Stimulated activated CD4-positive, alpha-beta T cell treated with anti-CD3 and anti-CD28 coated beads, Interleukin-1b, Interleukin-23, amount 100 ng/mL, for 24 hours (primary cell): ENCODE measurements at regions not wholly inside any gene's neighbourhood (a gene's known extent, or its start where the extent isn't known, plus 50 kb on each side); places are given as distances from the start of the nearest gene placed in this dataset.

ENCODE experiments used
- DNase-seq, 4 experiments: peaks; one replicate each; pipeline ENCODE4 v3.0.0-alpha.2; 2020; ENCODE audit warnings: low read depth in 4 of 4, low spot score in 1 of 4

DNA sequence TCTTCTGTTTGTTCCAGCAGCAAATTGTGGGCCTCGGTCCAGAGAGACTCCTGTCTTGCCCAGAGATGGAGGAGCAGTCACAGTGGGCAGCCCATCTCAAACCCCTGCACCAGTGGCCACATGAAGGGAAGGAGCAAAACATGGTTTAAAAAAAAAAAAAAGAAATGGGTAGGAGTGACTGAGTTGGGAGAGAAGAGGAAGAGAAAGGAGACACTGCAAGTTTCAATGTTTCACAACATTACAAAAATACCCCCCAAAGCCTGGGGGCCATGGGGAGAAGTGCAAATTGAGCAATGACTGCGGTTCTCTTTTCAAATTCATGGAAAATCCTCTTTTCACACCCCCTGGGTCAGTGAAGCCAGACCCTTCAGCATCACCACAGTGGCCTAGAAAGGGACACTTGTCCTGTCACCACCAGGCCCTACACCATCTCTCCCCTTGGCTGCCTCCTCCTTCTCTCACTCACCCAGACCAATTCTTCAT lies 117.1 kb downstream of the ZFP36L2 start:
- DNase-seq: no peak

DNA sequence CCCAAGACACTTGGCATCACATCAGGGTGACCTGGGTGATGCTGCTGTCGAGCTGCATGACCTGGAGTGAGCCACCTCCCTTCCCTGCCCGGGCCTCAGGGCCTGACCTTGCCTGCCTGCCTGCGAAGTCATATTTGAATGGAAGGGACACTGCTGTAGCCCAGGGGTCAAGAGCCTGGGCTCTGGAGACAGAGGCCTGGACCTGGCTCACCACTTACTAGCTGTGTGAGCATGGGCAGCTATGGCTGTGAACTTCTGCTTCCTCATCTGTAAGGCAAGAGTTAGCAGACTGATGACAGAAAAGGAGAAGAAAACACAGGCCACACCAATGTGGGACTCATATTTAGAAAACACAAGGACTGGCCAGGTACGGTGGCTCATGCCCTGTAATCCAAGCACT lies 118.7 kb downstream of the ZFP36L2 start:
- DNase-seq: no peak

GRCh38 chr2:43106559-43107527 lies 119.6 kb downstream of the ZFP36L2 start:
- DNase-seq: no peak

- no peak for DNase-seq
Measured at GRCh38 chr2:43105586-43106558, 120.5 kb downstream of the ZFP36L2 start.

DNA sequence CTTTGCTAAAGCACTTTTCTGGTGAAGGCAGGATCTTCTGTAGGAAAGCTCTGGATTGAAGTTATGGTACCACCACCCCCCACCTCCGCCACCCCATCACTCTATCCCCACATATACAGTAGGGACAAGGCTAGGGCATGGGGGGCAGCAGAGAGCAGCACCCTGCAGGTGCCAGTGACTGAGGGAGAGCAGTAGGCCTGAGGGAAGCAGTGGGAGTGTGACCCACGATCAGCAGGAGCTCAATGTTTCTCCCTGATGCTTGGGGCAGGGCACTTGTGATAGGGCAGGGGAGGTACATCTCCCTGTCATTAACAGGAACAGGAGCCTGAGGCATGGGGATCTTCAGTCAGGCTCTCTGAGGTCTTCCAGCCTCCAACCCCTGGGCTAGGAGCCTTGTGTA lies 121.6 kb downstream of the ZFP36L2 start:
- no peak for DNase-seq

DNA sequence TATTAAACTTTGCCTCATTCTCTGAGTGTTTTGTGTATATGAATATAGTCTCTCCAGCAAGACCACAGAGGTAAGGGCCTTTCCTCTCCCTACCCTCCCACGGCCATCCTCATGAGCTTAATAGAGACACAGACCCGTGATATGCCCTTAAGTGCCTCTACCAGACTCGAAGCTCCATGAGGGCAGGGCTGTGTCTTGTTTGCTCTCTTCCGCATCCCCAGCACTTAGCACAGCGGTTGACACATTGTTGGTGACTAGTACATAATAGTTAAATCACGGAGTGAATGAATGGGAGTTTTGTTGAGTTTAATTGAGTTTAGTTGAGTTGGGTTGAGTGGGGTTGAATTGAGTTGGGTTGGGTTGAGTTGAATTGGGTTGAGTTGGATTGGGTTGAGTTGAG lies 122.3 kb downstream of the ZFP36L2 start:
- DNase-seq: no peak

GRCh38 chr2:43103093-43103404 lies 123.4 kb downstream of the ZFP36L2 start:
- no peak for DNase-seq

GRCh38 chr2:43102366-43103092 lies 123.9 kb downstream of the ZFP36L2 start:
- DNase-seq: no peak

GRCh38 chr2:43101751-43102150 lies 124.7 kb downstream of the ZFP36L2 start:
- DNase-seq: no peak

- no peak for DNase-seq
Measured at GRCh38 chr2:43100883-43101662, 125.3 kb downstream of the ZFP36L2 start.

DNA sequence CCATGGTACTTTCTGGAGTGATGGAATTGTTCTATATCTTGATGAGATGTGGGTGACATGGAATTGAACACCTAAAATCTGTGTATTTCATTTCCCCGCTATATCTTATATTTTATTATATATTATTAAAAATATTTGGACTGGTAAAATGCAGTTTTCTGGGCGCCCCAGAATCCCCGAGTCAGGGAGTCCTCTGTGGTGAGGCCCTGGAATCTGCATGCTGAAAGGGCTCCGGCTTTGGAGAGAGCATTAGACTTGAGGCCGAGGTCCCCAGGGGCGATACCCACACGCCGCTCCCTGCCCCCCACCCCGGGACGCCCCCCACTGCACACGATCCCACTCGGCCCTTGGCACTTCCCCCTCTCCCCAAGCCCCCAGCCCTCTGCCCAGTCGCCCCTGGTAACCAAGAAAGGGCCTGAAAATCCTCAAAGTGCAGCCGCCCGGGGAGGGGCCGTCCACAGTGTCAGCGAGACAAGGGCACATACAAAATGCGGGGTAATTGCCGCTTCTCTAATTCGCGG lies 126.0 kb downstream of the ZFP36L2 start:
- no peak for DNase-seq

GRCh38 chr2:43099797-43100196 lies 126.6 kb downstream of the ZFP36L2 start:
- no peak for DNase-seq

DNA sequence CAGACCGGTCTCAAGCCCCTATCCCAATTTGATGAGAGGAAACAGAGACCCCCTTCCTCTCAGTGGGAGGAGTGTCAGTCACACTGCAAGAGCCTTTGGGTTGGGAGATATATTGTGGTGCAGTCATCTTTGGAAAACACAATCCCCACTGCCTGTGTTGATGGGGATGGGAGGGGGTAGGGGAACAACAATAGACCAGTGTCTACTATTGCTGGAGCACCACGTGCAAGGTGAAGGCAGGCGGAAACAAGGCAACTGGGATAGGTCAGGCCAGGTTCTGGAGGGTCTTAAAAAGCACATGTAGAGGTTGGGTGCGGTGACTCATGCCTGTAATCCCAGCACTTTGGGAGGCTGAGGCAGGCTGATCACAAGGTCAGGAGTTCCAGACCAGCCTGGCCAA lies 127.9 kb downstream of the ZFP36L2 start:
- no peak for DNase-seq

- DNase-seq: no peak
Measured at GRCh38 chr2:43097644-43098408, 128.6 kb downstream of the ZFP36L2 start.

DNA sequence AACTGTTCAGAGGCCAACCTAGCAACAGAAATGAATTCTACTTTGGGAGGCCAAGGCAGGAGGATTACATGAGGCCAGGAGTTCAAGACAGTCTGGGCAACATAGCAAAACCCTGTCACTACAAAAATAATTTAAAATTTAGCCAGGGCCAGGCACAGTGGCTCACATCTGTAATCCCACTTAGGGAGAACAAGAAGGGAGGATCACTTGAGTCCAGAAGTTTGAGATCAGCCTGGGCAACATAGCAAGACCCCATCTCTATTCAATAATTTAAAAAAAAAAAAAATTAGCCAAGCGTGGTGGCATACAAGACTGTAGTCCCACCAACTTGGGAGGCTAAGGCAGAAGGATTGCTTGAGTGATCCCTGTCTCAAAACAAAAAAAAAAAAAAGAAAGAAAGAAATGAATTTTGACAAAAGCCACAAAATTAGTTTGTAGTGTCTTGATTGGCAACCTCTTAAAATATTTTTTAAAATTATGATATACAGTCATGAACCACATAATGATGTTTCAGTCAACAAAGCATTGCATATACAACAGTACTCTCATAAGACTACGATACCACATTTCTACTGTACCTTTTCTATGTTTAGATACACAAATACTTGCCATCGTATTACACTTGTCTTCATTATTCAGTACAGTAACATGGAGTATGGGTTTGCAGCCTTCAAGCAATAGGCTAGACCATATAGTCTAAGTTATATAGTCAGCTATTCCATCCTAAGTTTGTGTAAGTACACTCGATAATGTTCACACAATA lies 130.7 kb downstream of the ZFP36L2 start:
- DNase-seq: no peak

DNA sequence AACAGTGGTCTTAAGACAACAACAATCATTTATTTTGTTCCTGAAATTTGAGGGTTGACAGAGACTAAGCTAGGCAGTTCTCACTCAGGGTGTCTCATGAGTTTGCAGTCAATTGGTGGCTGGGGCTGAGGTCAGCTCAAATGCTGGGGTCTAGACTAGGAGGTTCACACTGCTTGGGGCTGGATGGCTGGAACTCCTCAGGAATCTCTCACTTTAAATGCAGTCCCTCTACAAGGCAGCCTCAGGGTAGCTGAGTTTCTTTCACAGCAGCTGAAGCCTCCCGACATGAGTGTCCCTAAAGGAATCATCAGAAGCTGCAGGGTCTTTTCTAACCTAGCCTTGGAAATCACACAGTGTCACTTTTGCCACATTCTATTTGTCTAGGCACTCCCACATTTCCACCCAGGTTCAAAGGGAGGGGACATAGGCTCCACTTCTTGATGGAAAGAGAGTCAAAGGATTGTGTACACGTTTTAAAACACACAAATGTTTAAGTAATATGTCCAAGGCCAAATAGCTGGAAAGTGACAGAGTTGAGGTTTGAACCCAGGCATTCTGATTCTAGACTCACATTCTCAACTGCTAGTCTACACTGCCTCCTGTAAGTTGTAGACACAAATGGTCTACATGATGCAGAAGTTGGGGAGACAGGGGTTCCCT lies 133.8 kb downstream of the ZFP36L2 start:
- DNase-seq: no peak

- no peak for DNase-seq
Measured at GRCh38 chr2:43090317-43090716, 136.1 kb downstream of the ZFP36L2 start.
